HCT116 (cell line): ENCODE measurements at regions not wholly inside any gene's neighbourhood (a gene's known extent, or its start where the extent isn't known, plus 50 kb on each side); places are given as distances from the start of the nearest gene placed in this dataset.

Experiments
- ATAC-seq: fragments of 200-7000 bp; cut with Tn5 transposase; 2 replicates; pipeline ENCODE4 v1.9.1; 2020; ENCODE audit warnings: mild to moderate bottlenecking, moderate library complexity
- BruUV-seq: library from RNA; stranded (reverse); fragments of 400-500 nt; replicated peaks from 2 replicates; lab custom pipeline; 2021; lab: Mats Ljungman, UMichigan
- CTCF ChIA-PET: fragments of 300-600 bp; sonication (Branson Sonifier 250); formaldehyde crosslinking; loops from one replicate; lab custom pipeline; 2021; ENCODE audit warnings: antibody characterized with exemption; lab: Charles Lee
- POLR2A ChIA-PET: fragments of 300-600, 350-600 bp; sonication (Branson Sonifier 250); formaldehyde crosslinking; loops from one replicate; lab custom pipeline; 2021; ENCODE audit warnings: antibody characterized with exemption; lab: Charles Lee
- RAD21 ChIA-PET, 2 experiments: fragments of 300-600 bp; sonication (Branson Sonifier 250); formaldehyde crosslinking; loops; one replicate each; lab custom pipeline; 2023; ENCODE audit warnings: low total read pairs in 2 of 2; ENCODE audit not compliant: uncharacterized antibody in 2 of 2, unreplicated experiment in 2 of 2, low non-redundant PET in 1 of 2; lab: Charles Lee
- DNase-seq: peaks from one replicate; pipeline ENCODE4 v3.0.0-alpha.2; 2010; ENCODE audit warnings: low read depth, low spot score
- H2AFZ ChIP-seq: fragments of 200-600 bp; shearing (Covaris generic), sonication (generic); 2 replicates; pipeline ENCODE4 v1.6.1; 2017; ENCODE audit warnings: low read depth, mixed run types, mixed read lengths, antibody characterized with exemption, low read length; ENCODE audit not compliant: poor library complexity, severe bottlenecking
- H3K27ac ChIP-seq: 2 replicates; pipeline ENCODE4 v1.5.1; 2012; ENCODE audit warnings: low read depth, low read length
- H3K27me3 ChIP-seq: fragments of 200-600 bp; sonication (generic); 2 replicates; pipeline ENCODE4 v1.6.1; 2016; ENCODE audit warnings: mixed run types, low read length, mixed read lengths; ENCODE audit not compliant: insufficient read depth
- H3K36me3 ChIP-seq, 2 experiments: fragments of 200-500 bp in 1 of 2; fragments of 200-600 bp in 1 of 2; sonication (Bioruptor generic) in 1 of 2; sonication (generic) in 1 of 2; 2 replicates each; pipeline versions ENCODE4 v1.5.1 to v1.6.1; 2014 to 2016; ENCODE audit warnings: low read length in 2 of 2, inconsistent platforms in 1 of 2, mixed read lengths in 1 of 2, mixed run types in 1 of 2; ENCODE audit not compliant: insufficient read depth in 2 of 2, control insufficient read depth in 1 of 2
- H3K4me1 ChIP-seq, 2 experiments: fragments of 200-600 bp in 1 of 2; sonication (generic) in 1 of 2; 2 replicates each; pipeline versions ENCODE4 v1.5.1 to v1.6.1; 2012 to 2017; ENCODE audit warnings: low read length in 2 of 2, inconsistent platforms in 1 of 2, mild to moderate bottlenecking in 1 of 2, mixed read lengths in 1 of 2, mixed run types in 1 of 2, moderate library complexity in 1 of 2; ENCODE audit not compliant: insufficient read depth in 2 of 2, control insufficient read depth in 1 of 2
- H3K4me2 ChIP-seq: fragments of 200-600 bp; sonication (generic); 2 replicates; pipeline ENCODE4 v1.6.1; 2017; ENCODE audit warnings: mixed run types, low read length, mixed read lengths
- H3K4me3 ChIP-seq, 2 experiments: fragments of 200-600 bp in 1 of 2; sonication (generic) in 1 of 2; replicated peaks in 1 of 2; 2 replicates each; pipeline ENCODE4 v1.5.1; 2011 to 2016; ENCODE audit warnings: low read length in 2 of 2, control low read depth in 1 of 2, low read depth in 1 of 2, mild to moderate bottlenecking in 1 of 2, mixed read lengths in 1 of 2, mixed run types in 1 of 2
- H3K79me2 ChIP-seq: fragments of 200-600 bp; sonication (generic); 2 replicates; pipeline ENCODE4 v1.6.1; 2017; ENCODE audit warnings: mild to moderate bottlenecking, mixed run types, low read length, moderate library complexity, mixed read lengths; ENCODE audit not compliant: insufficient read depth
- H3K9ac ChIP-seq: fragments of 200-600 bp; sonication (generic); 2 replicates; pipeline ENCODE4 v1.6.1; 2016; ENCODE audit warnings: low read length, mixed read lengths
- H3K9me2 ChIP-seq: fragments of 200-600 bp; sonication (generic), shearing (Covaris generic); 2 replicates; pipeline ENCODE4 v1.6.1; 2017; ENCODE audit warnings: mixed run types, mild to moderate bottlenecking, moderate library complexity; ENCODE audit not compliant: insufficient read depth
- H3K9me3 ChIP-seq, 2 experiments: fragments of 200-500 bp in 1 of 2; fragments of 200-600 bp in 1 of 2; sonication (Bioruptor generic) in 1 of 2; sonication (generic) in 1 of 2; 2 replicates each; pipeline ENCODE4 v1.6.1; 2014 to 2017; ENCODE audit warnings: low read length in 2 of 2, mixed read lengths in 2 of 2, inconsistent platforms in 1 of 2, low read depth in 1 of 2, mild to moderate bottlenecking in 1 of 2, mixed run types in 1 of 2, moderate library complexity in 1 of 2; ENCODE audit not compliant: control insufficient read depth in 1 of 2, insufficient read depth in 1 of 2
- H4K20me1 ChIP-seq: fragments of 200-600 bp; sonication (generic), shearing (Covaris generic); 2 replicates; pipeline ENCODE4 v1.6.1; 2017; ENCODE audit warnings: mixed run types, mild to moderate bottlenecking, moderate library complexity; ENCODE audit not compliant: insufficient read depth
- ELF1 ChIP-seq: IDR thresholded peaks from 2 replicates; pipeline ENCODE4 v1.6.1; 2012; ENCODE audit warnings: low read depth, borderline replicate concordance
- EZH2 ChIP-seq: fragments of 200-600 bp; sonication (generic); IDR thresholded peaks from 2 replicates; pipeline ENCODE4 v1.6.1; 2017; ENCODE audit warnings: antibody characterized with exemption, mixed run types
- MAX ChIP-seq: IDR thresholded peaks from 2 replicates; pipeline ENCODE4 v1.6.1; 2012
- POLR2A ChIP-seq: IDR thresholded peaks from 2 replicates; pipeline ENCODE4 v1.7.0; 2011; ENCODE audit warnings: borderline replicate concordance; ENCODE audit not compliant: insufficient read depth, insufficient read length; ENCODE audit errors: extremely low read depth
- REST ChIP-seq: IDR thresholded peaks from 2 replicates; pipeline ENCODE4 v1.6.1; 2012; ENCODE audit warnings: low read depth
- YY1 ChIP-seq: IDR thresholded peaks from 2 replicates; pipeline ENCODE4 v1.6.1; 2011; ENCODE audit warnings: low read length, low read depth, moderate library complexity, mild to moderate bottlenecking; ENCODE audit not compliant: insufficient replicate concordance; ENCODE audit errors: extremely low read depth
- ZBTB33 ChIP-seq: IDR thresholded peaks from 2 replicates; pipeline ENCODE4 v1.6.1; 2011; ENCODE audit warnings: mild to moderate bottlenecking, low read length, moderate library complexity; ENCODE audit not compliant: insufficient replicate concordance; ENCODE audit errors: extremely low read depth
- ZFX ChIP-seq: fragments of 450-650 bp; IDR thresholded peaks from 2 replicates; pipeline ENCODE4 v1.6.1; 2017
- intact Hi-C: fragments of 100-400 bp; cut with micrococcal nuclease; formaldehyde crosslinking; loops from 2 replicates; pipeline ENCODE4 v1.10.0; 2022
- TF ChIP-seq, protein P1 (sequence below): IDR thresholded peaks from 2 replicates; pipeline ENCODE4 v1.6.1; 2012

- Histone ChIP-seq H3K9ac (no peak overlapping the region), H3K27ac (no peak overlapping the region), H4K20me1 (no peaks in the 10 kb centered on the region), H2AFZ (no peak overlapping the region), H3K9me2 (no peaks in the 10 kb centered on the region), H3K4me2 (no peak overlapping the region), H3K27me3 (no peaks in the 10 kb centered on the region), H3K4me1 (no peaks in the 10 kb centered on the region), H3K79me2 (no peaks in the 10 kb centered on the region), H3K36me3 (no peaks in the 10 kb centered on the region), H3K4me3 (no peak overlapping the region), H3K9me3 (no peaks in the 10 kb centered on the region)
- ChIA-PET POLR2A (no interaction called here), RAD21 (no interaction called here), CTCF (interaction anchor here (0.9 kb wide), 1 partner anchor 10 kb away, joined by 3 read pairs; no protein-coding TSS in a partner anchor)
- BruUV-seq, result no TSS peak
- intact Hi-C loops, result no loop called here
- DNase-seq (no peak), ATAC-seq (no peak)
- TF ChIP-seq POLR2A (no peak), YY1 (no peak), EZH2 (no peak)
Observed at GRCh38 chr5:179413711-179414458, 68.6 kb upstream of the ADAMTS2 start.

- Histone ChIP-seq H3K36me3 (no peaks in the 10 kb centered on the region), H3K4me3 (no peak overlapping the region), H3K27me3 (no peaks in the 10 kb centered on the region), H2AFZ (no peak overlapping the region), H3K9me3 (no peaks in the 10 kb centered on the region), H3K79me2 (no peaks in the 10 kb centered on the region), H3K4me2 (no peak overlapping the region), H3K4me1 (no peaks in the 10 kb centered on the region), H3K27ac (no peak overlapping the region), H3K9ac (no peak overlapping the region), H3K9me2 (no peaks in the 10 kb centered on the region), H4K20me1 (no peaks in the 10 kb centered on the region)
- RAD21 ChIA-PET, result no interaction called here
- no TSS peak for BruUV-seq
- ATAC-seq (no peak), DNase-seq (no peak)
- POLR2A ChIA-PET, result no interaction called here
- intact Hi-C loops, result no loop called here
- CTCF ChIA-PET, result interaction anchor here (0.9 kb wide), 1 partner anchor 9 kb away, joined by 3 read pairs; no protein-coding TSS in a partner anchor
- no peak for TF ChIP-seq ELF1
- TF ChIP-seq, protein P1, sequence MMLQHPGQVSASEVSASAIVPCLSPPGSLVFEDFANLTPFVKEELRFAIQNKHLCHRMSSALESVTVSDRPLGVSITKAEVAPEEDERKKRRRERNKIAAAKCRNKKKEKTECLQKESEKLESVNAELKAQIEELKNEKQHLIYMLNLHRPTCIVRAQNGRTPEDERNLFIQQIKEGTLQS, result no peak
- no peak for TF ChIP-seq ZBTB33
- TF ChIP-seq ZFX, result no peak
- no peak for TF ChIP-seq MAX
- no peak for TF ChIP-seq REST
Observed at GRCh38 chr5:179413086-179413690, 67.9 kb upstream of the ADAMTS2 start.
